Medulla oblongata (tissue), 1 donor: ENCODE measurements at regions not wholly inside any gene's neighbourhood (a gene's known extent, or its start where the extent isn't known, plus 50 kb on each side); places are given as distances from the start of the nearest gene placed in this dataset.
A peak's percentile ranks its signal among the peaks of the same experiment; 100 is the strongest.

ENCODE experiments used
- DNase-seq: peaks from one replicate; pipeline ENCODE4 v3.0.0-alpha.2; 2015; ENCODE audit errors: extremely low spot score

GRCh38 chr20:23205611-23206041 is 119.5 kb upstream of the CD93 start:
- peak; percentile 91 for DNase-seq

- DNase-seq = peak; percentile 63
Observed at GRCh38 chr20:23205211-23205610, 119.1 kb upstream of the CD93 start.

GRCh38 chr20:23203951-23204730 is 118.0 kb upstream of the CD93 start:
- DNase-seq = no peak

GRCh38 chr20:23203310-23203709 is 117.2 kb upstream of the CD93 start:
- no peak for DNase-seq

GRCh38 chr20:23201658-23202057 is 115.5 kb upstream of the CD93 start:
- no peak for DNase-seq

GRCh38 chr20:23200914-23201313 is 114.8 kb upstream of the CD93 start:
- no peak for DNase-seq

- peak; percentile 45 for DNase-seq
Observed at GRCh38 chr20:23200413-23200812, 114.3 kb upstream of the CD93 start.

- DNase-seq = no peak
Observed at GRCh38 chr20:23199356-23199755, 113.2 kb upstream of the CD93 start.

GRCh38 chr20:23198815-23199214 is 112.7 kb upstream of the CD93 start:
- DNase-seq = no peak

GRCh38 chr20:23197836-23198235 is 111.7 kb upstream of the CD93 start:
- DNase-seq = no peak

GRCh38 chr20:23195636-23196035 is 109.5 kb upstream of the CD93 start:
- no peak for DNase-seq

- DNase-seq = no peak
Observed at GRCh38 chr20:23193801-23194384, 107.8 kb upstream of the CD93 start.

- no peak for DNase-seq
Observed at GRCh38 chr20:23192469-23192868, 106.3 kb upstream of the CD93 start.

- no peak for DNase-seq
Observed at GRCh38 chr20:23190557-23190956, 104.4 kb upstream of the CD93 start.

- DNase-seq = no peak
Observed at GRCh38 chr20:23189854-23190253, 103.7 kb upstream of the CD93 start.

- DNase-seq = no peak
Observed at GRCh38 chr20:23189341-23189740, 103.2 kb upstream of the CD93 start.

- no peak for DNase-seq
Observed at GRCh38 chr20:23188377-23189169, 102.4 kb upstream of the CD93 start.

- no peak for DNase-seq
Observed at GRCh38 chr20:23187751-23188150, 101.6 kb upstream of the CD93 start.

- no peak for DNase-seq
Observed at GRCh38 chr20:23186808-23187207, 100.7 kb upstream of the CD93 start.

- no peak for DNase-seq
Observed at GRCh38 chr20:23180451-23180921, 94.4 kb upstream of the CD93 start.

GRCh38 chr20:23179766-23180403 is 93.8 kb upstream of the CD93 start:
- DNase-seq = no peak

- no peak for DNase-seq
Observed at GRCh38 chr20:23178806-23179205, 92.7 kb upstream of the CD93 start.
